Stimulated activated CD4-positive, alpha-beta T cell treated with anti-CD3 and anti-CD28 coated beads, Interleukin-1b, Interleukin-23, amount 100 ng/mL, for 4 hours (primary cell): ENCODE measurements at regions not wholly inside any gene's neighbourhood (a gene's known extent, or its start where the extent isn't known, plus 50 kb on each side); places are given as distances from the start of the nearest gene placed in this dataset.

Source experiments
- DNase-seq, 2 donors: peaks; one replicate each; pipeline ENCODE4 v3.0.0-alpha.2; 2020; ENCODE audit warnings: low read depth in 2 of 2

GRCh38 chr2:237150186-237150585 is 64.5 kb downstream of the COPS8 start:
- no peak for DNase-seq

- DNase-seq, result no peak
Observed at GRCh38 chr2:237150831-237151375, 65.2 kb downstream of the COPS8 start.

DNA sequence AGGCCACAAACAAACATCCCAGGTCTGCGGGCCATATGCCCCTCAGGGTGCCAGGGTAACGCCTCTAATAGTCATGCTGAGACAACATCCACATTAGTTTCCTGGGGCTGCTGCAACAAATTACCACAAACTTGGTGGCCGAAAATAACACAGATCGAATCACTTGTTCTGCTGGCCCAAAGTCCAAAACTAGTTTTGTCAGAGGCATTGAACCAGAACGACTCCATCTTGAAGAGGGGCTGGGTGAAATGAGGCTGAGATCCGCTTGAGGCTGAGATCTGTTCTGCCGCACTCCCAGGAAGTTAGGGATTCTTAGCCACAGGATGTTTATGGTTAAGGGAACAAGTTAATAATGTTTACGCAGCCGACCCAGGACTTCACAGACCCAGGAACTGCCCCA is 66.7 kb downstream of the COPS8 start:
- no peak for DNase-seq

DNA sequence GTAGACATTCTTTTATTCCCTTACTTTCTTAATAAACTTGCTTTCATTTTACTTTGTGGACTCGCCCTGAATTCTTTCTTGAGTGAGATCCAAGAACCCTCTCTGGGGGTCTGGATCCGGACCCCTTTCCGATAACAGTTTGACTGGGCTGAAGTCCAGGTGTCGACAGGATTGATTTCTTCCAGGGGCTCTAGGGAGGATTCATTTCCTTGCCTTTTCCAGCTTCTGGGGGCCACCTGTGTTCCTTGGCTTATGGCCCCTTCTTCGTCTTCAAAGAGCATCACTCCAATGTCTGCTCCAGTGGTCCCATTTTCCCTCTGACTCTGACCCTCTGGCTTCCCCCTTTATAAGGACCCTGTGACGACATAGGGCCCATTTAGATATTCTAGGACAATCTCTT is 67.5 kb downstream of the COPS8 start:
- DNase-seq, result no peak

DNA sequence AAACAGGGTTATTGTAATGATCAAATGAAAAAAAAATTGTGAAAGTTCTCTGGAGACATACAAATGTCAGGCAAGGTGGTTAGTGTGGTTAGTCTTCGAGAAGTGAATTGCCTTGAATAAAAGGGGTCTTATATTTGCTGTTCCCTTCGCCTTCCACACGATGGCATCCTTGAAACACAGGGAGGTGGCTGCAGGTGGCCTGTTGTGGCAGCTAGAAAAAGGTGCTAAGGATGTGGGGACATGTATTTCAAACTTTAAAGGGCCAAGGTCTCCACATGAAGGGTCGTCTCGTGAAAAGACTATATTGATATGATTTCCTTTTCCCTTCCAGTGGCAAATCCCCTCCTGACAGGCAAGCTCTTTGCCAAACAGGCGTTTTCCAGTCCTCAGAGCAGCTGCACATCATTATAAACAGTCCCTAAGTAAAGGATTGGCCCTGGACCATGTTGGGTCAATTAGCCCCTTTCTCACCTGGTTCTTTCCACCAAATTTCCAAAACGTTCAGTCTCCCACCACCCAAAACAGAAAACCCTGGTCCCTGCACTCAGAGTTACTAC is 68.5 kb downstream of the COPS8 start:
- DNase-seq, result peak; percentile 21 to 40

DNA sequence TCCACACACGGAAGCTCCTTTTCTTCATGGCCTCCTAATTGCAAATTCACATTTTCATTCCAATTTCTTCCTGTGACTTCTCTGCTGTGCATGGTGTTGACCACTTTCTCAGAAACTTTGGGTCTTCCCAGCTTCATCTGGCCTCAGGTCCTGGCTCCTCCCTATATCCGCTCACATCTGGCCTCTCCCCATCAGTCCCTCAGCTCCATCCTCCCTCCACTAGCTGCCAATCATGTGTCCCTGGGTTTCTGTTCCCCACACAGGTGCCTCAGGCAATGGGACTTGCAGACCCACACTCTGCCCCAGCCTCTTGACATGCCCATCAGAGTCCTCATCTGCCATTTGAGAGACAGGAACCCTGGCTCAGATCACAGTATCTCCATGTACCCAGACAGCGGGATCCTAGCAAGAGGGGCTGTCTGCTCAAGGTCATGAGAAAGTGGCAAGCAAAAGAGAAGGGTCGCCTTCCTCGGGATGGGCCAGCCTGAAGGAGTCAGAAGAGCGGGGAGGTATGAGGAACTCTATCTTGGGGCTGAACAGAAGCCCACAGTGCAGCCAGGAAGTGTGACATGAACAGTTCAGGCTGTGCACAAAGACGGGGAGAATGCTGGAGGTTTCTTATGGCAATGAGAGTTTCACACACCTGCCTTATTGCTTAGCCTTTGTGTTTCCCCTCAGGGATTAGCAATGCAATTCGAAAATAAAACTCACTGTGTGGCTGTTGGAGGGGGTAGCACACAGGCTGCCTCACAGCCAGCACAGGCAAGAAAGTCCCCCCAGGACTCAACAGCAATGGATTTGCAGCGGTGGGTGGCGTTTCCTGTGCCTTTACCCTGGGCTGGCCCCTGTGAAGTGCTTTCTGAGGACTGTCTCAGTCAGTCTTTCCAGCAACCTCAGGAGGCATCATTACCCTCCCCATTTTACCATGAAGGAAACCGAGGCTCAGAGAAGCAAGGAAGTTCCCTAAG is 69.5 kb downstream of the COPS8 start:
- DNase-seq, result no peak

DNA sequence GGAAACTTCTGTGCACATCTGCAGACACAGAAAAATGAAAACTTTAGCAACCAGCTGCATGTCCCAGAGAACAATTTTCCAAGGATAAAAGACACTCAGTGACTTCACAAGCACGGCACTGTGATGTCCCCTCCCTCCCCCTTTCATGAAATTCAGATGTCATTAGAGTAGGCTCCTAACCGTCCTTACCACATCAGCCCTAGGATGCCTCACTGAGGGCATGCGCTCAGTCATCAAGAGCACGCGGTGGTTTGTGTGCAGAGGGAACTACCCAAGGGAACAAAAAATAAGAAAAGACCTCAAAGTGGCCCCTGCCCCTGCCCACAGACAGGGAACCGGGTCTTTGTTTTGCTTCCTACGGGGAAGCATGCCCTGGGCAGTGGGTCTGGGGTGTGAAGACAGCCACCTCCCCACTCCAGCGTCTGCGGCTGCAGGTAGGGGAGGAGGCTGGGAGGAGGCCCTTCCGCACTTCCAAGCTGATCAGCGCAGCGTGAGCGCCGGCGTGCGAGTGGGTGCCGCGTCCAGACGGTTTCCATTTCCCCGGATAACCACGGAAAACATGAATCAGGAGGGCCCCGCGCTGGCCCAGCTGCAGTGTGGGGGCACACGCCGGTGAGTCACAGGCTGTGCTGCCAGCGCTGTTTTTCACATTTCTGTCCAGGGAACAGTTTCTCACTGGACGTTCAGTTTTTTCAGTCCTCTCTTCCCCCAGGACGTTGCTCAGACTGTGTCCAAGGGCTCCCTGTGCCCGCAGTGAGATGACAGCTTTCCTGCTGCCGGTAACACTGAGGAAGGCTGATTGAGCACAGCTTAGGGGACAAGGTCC is 70.6 kb downstream of the COPS8 start:
- peak in 1 of 2 donors; percentile 25 for DNase-seq

DNA sequence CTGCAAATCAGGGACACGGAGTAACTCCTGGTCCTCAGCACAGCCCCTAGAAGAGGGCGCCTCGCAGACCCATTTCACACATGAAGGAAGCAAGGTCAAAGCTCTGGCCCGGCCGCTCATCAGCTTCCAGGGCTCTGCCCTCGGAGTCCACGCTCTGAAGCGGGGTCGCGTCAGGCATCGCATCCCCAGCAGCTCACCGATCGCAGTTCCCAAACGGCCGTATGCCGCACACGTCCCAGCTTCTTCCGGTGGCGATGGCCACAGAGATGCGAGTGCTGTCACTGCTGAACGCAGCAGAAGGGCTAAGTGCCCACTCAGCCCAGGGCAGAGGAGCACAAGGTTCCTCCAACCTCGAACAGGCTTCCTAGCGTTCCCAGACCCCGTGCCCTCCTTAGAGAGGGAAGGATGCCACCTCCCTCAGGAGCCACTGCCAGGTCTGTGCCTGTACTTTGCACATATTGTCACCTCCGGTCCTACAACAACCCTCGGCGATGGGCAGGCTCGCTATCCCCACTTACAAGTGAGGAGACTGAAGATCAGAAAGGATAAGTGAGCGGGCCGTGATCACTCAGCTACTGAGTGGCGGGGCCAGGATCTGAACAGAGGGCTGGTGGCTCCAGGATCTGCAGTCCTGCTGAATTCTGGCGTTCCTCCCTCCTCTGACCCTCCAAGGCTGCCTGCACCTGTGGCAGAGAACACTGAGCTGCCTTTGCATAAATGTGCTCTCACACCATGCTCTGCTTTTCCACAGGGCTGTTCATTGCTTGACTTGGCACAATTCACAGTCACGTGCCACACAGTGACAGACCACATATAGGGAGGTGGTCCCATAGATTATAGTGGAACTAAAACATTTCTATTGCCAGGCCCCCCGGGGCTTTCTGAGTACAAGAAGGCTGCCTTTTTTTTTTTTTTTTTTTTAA is 71.4 kb downstream of the COPS8 start:
- no peak for DNase-seq

- DNase-seq, result no peak
Observed at GRCh38 chr2:237157780-237158102, 72.1 kb downstream of the COPS8 start.

DNA sequence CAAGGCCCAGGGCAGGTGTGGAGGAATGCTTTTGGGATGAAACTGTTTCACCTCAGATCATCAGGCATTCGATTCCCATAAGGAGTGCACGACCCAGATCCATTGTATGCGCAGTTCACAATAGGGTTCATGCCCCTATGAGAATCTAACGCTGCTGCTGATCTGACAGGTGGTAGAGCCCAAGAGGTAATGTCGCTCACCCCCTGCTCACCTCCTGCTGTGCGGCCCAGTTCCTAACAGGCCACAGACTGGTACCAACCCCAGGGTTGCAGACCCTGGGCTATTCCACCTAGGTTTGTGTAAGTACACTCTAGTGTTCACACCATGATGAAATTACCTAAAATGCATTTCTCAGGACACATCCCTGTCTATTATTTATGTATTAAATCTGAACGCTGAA is 72.5 kb downstream of the COPS8 start:
- DNase-seq, result no peak

GRCh38 chr2:237159006-237159911 is 73.6 kb downstream of the COPS8 start:
- no peak for DNase-seq

- DNase-seq, result no peak
Observed at GRCh38 chr2:237160271-237160919, 74.7 kb downstream of the COPS8 start.

GRCh38 chr2:237161189-237161588 is 75.5 kb downstream of the COPS8 start:
- no peak for DNase-seq

DNA sequence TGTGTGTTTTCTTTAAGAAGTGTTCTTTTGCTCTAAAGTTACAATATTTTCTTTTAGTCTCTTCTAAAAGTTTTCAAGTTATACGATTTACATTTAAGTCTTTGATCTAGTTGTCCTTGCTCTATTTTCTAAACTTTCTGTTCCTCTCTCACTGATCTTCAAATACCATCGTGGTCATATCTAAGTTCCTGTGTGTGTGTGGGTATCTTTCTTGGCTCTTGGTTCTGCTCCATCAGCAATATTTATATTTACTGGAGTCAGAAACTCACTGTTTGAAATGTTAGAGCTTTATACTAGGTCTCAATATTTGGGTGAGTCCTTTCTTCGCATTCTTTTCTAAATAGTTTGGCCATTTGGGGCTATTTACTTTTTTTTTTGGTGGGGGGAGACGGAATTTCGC is 77.3 kb downstream of the COPS8 start:
- no peak for DNase-seq

- DNase-seq, result no peak
Observed at GRCh38 chr2:237164474-237165042, 78.9 kb downstream of the COPS8 start.

- no peak for DNase-seq
Observed at GRCh38 chr2:237165405-237166276, 80.0 kb downstream of the COPS8 start.

DNA sequence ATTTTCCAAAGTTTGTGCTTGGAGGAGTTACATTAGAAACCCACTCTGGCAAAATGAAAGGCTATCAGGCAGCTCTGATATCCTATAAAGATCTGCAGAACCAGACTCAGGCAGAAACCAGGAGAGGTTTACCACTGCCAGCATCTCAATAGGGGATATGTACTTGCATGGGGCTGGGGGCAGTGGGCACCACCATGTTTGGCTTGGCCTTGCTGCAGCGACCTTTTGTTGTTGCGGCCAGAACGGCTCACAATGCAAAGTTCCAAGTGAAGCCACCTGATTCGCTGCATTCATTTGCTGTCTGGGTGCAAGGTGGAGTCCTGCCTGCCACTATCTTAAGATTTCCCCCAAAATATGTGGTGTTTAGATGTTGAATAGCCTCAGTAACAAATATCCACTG is 81.3 kb downstream of the COPS8 start:
- DNase-seq, result no peak

DNA sequence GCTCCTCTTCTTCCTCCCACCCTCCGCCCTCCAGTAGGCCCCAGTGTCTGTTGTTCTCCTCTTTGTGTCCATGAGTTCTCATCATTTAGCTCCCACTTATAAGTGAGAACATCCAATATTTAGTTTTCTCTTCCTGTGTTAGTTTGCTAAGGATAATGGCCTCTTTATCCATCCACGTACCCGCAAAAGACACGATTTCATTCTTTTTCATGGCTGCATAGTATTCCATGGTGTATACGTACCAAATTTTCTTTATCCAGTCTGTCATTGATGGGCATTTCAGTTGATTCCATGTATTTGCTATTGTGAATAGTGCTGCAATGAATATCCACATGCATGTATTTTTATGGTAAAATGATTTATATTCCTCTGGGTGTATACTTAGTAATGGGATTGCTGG is 82.2 kb downstream of the COPS8 start:
- no peak for DNase-seq
